ENCODE measurements at regions not wholly inside any gene's neighbourhood (a gene's known extent, or its start where the extent isn't known, plus 50 kb on each side); places are given as distances from the start of the nearest gene placed in this dataset.

- peaks cover 0 to 8% (median 0%) of the 10 kb centered on the region in 12 donors for H3K9me3 ChIP-seq
- no peak overlapping the region for H3K4me3 ChIP-seq
- no peak for TF ChIP-seq CTCF (IDR thresholded peaks at IDR 0.05)
- no peaks in the 10 kb centered on the region for H3K4me1 ChIP-seq
- H3K36me3 ChIP-seq: no peaks in the 10 kb centered on the region
- H3K27me3 ChIP-seq: no peaks in the 10 kb centered on the region
- H3K27ac ChIP-seq: no peak overlapping the region
- ATAC-seq (no peak), DNase-seq (no peak)
- WGBS, 4 donors: 53 to 65% (median 56%) methylated on average over 3 of the region's 3 CpGs
- intact Hi-C loops (cut with DNase I): no loop called here
Observed at GRCh38 chr6:98239057-98239456, 595.3 kb upstream of the POU3F2 start.

GRCh38 chr6:98241630-98242029, 592.7 kb upstream of the POU3F2 start:
- ATAC-seq (no peak), DNase-seq (no peak)
- Histone ChIP-seq H3K9me3 (no peaks in the 10 kb centered on the region), H3K36me3 (no peaks in the 10 kb centered on the region), H3K27me3 (peaks cover 0 to under 1% (median 0%) of the 10 kb centered on the region in 9 donors), H3K4me3 (no peak overlapping the region), H3K4me1 (no peaks in the 10 kb centered on the region), H3K27ac (no peak overlapping the region)
- intact Hi-C loops (cut with DNase I): no loop called here
- WGBS, 4 donors: 47 to 72% (median 67%) methylated on average over 1 of the region's 1 CpG
- TF ChIP-seq CTCF (IDR thresholded peaks at IDR 0.05) (no peak), POLR2A (IDR thresholded peaks at IDR 0.05) (no peak)

- Histone ChIP-seq H3K4me3 (no peak overlapping the region), H3K4me1 (no peaks in the 10 kb centered on the region), H3K27ac (no peak overlapping the region), H3K9me3 (no peaks in the 10 kb centered on the region), H3K36me3 (no peaks in the 10 kb centered on the region), H3K27me3 (no peaks in the 10 kb centered on the region)
- no peak for TF ChIP-seq POLR2A (IDR thresholded peaks at IDR 0.05)
- TF ChIP-seq CTCF (IDR thresholded peaks at IDR 0.05): no peak
- ATAC-seq (no peak), DNase-seq (no peak)
- intact Hi-C loops (cut with DNase I): loop anchor here in 1 of 10 donors (10.0 kb wide), 1 partner anchor 360 kb away; no protein-coding TSS in a partner anchor
- 75 to 83% (median 79%) methylated on average over 3 of the region's 3 CpGs for WGBS, 4 donors
Observed at GRCh38 chr6:98254624-98255023, 579.8 kb upstream of the POU3F2 start.

GRCh38 chr6:98260382-98260781, 574.0 kb upstream of the POU3F2 start:
- H3K9me3 ChIP-seq: no peaks in the 10 kb centered on the region
- no peak for TF ChIP-seq CTCF (IDR thresholded peaks at IDR 0.05)
- TF ChIP-seq POLR2A (IDR thresholded peaks at IDR 0.05): no peak
- no peaks in the 10 kb centered on the region for H3K27me3 ChIP-seq
- H3K4me1 ChIP-seq: no peaks in the 10 kb centered on the region
- no peak overlapping the region for H3K4me3 ChIP-seq
- 80 to 87% (median 85%) methylated on average over 2 of the region's 2 CpGs for WGBS, 4 donors
- H3K36me3 ChIP-seq: no peaks in the 10 kb centered on the region
- no peak overlapping the region for H3K27ac ChIP-seq
- no peak for ATAC-seq
- DNase-seq: no peak
- intact Hi-C loops (cut with DNase I): no loop called here
